Upper lobe of right lung (tissue), 1 donor: ENCODE measurements at regions not wholly inside any gene's neighbourhood (a gene's known extent, or its start where the extent isn't known, plus 50 kb on each side); places are given as distances from the start of the nearest gene placed in this dataset.
A peak's percentile ranks its signal among the peaks of the same experiment; 100 is the strongest.
"Not testable (repeated sequence)": the region's sequence is repeated elsewhere in the genome, so short reads cannot be mapped to it uniquely, and the experiment has no call there.

ENCODE experiments used
- ATAC-seq: fragments of 200-7000 bp; cut with Tn5 transposase; one replicate; pipeline ENCODE4 v1.9.1; 2020; ENCODE audit warnings: mild to moderate bottlenecking, moderate library complexity
- DNase-seq: peaks from one replicate; pipeline ENCODE4 v3.0.0-alpha.2; 2020
- H3K27ac ChIP-seq: fragments of 200-600 bp; one replicate; pipeline ENCODE4 v1.8.0; 2022
- H3K27me3 ChIP-seq: fragments of 200-600 bp; one replicate; pipeline ENCODE4 v1.8.0; 2022; ENCODE audit warnings: mild to moderate bottlenecking
- H3K36me3 ChIP-seq: fragments of 200-600 bp; one replicate; pipeline ENCODE4 v1.8.0; 2022
- H3K4me1 ChIP-seq: fragments of 200-600 bp; one replicate; pipeline ENCODE4 v1.8.0; 2022
- H3K4me3 ChIP-seq: fragments of 200-600 bp; one replicate; pipeline ENCODE4 v1.8.0; 2022; ENCODE audit warnings: mild to moderate bottlenecking
- H3K9me3 ChIP-seq: fragments of 200-600 bp; one replicate; pipeline ENCODE4 v1.8.0; 2022
- intact Hi-C: fragments of 100-400 bp; cut with DNase I; formaldehyde crosslinking; loops from one replicate; pipeline ENCODE4 v1.11.0; 2022
- TF ChIP-seq, protein P1 (sequence below): fragments of 200-600 bp; IDR thresholded peaks from one replicate; pipeline ENCODE4 v1.8.0; 2022; ENCODE audit warnings: antibody characterized with exemption
- donor health status: DM: no; HTN: yes; CAD: no; lungs with severe emphysema.

DNA sequence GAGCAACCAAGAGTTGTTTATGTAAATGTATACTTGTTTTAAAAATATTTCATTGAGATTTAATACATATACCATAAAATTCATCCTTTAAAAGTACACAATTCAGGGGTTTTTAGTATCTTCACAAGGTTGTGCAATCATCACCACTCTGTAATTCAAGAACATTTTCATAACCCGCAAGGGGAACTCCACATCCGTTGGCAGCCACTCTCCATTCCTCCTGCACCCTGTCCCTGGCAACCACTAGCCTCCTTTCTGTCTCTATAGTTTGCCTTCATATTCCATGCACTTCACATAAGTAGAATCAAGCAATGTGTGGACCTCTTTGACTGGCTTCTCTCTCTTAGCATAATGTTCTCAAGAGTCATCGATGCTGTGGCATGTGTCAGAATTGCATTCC is 104.2 kb upstream of the PDE10A start:
- H3K9me3 ChIP-seq = no peaks in the 10 kb centered on the region
- no peaks in the 10 kb centered on the region for H3K27me3 ChIP-seq
- H3K36me3 ChIP-seq = no peaks in the 10 kb centered on the region
- no peak overlapping the region for H3K4me3 ChIP-seq
- TF ChIP-seq, protein P1, sequence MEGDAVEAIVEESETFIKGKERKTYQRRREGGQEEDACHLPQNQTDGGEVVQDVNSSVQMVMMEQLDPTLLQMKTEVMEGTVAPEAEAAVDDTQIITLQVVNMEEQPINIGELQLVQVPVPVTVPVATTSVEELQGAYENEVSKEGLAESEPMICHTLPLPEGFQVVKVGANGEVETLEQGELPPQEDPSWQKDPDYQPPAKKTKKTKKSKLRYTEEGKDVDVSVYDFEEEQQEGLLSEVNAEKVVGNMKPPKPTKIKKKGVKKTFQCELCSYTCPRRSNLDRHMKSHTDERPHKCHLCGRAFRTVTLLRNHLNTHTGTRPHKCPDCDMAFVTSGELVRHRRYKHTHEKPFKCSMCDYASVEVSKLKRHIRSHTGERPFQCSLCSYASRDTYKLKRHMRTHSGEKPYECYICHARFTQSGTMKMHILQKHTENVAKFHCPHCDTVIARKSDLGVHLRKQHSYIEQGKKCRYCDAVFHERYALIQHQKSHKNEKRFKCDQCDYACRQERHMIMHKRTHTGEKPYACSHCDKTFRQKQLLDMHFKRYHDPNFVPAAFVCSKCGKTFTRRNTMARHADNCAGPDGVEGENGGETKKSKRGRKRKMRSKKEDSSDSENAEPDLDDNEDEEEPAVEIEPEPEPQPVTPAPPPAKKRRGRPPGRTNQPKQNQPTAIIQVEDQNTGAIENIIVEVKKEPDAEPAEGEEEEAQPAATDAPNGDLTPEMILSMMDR = no peak
- ATAC-seq (peak; percentile 72), DNase-seq (no peak)
- peaks cover 13% of the 10 kb centered on the region for H3K4me1 ChIP-seq
- H3K27ac ChIP-seq = peak overlapping the region; percentile 11
- intact Hi-C loops = no loop called here

DNA sequence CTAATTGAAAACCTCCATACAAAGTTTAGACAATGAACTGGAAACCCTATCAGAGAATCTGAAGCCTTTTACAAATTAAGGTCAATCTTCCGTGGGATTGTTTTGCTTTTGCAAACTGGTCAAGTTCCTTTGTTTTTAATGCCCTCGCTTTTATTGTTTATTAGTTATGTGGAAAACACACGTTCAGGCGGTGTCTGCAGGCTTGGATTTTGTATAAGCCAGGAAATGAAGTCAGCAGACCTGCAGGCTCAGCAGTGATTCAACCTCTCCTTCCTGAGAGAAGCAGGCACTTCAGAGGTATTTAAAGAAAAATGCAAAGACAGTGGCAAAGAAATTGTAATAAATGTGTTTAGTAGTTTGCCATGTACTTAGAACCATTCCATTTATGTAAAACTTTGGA is 103.4 kb upstream of the PDE10A start:
- Histone ChIP-seq H3K27ac (no peak overlapping the region), H3K4me3 (no peak overlapping the region), H3K4me1 (peaks cover 13% of the 10 kb centered on the region), H3K27me3 (no peaks in the 10 kb centered on the region), H3K36me3 (no peaks in the 10 kb centered on the region), H3K9me3 (no peaks in the 10 kb centered on the region)
- no peak for DNase-seq
- no peak for ATAC-seq
- intact Hi-C loops = no loop called here
- TF ChIP-seq, protein P1 = no peak

DNA sequence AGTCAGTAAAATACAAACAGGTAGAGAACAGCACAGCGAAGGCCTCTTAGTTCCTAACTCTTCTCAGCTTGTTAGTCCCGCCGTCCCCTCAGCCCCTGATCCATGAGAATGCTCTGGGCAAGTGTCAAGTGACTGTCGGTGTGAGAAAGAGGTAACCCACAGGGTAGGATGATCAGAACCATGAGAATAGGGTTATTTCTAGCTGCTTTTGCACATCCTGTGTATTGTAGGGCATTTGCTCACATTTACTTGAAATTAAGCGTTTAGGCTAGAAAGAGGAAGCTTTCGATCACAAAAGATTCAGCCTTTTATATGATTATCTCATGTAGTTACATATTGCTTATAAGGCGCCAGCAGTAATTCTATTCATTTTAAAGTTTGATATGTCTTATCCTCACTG is 103.0 kb upstream of the PDE10A start:
- intact Hi-C loops = no loop called here
- TF ChIP-seq, protein P1 = no peak
- no peak for DNase-seq
- H3K4me3 ChIP-seq = no peak overlapping the region
- peaks cover 13% of the 10 kb centered on the region for H3K4me1 ChIP-seq
- H3K27me3 ChIP-seq = no peaks in the 10 kb centered on the region
- H3K27ac ChIP-seq = peak overlapping the region; percentile 9
- no peaks in the 10 kb centered on the region for H3K36me3 ChIP-seq
- no peak for ATAC-seq
- H3K9me3 ChIP-seq = no peaks in the 10 kb centered on the region

DNA sequence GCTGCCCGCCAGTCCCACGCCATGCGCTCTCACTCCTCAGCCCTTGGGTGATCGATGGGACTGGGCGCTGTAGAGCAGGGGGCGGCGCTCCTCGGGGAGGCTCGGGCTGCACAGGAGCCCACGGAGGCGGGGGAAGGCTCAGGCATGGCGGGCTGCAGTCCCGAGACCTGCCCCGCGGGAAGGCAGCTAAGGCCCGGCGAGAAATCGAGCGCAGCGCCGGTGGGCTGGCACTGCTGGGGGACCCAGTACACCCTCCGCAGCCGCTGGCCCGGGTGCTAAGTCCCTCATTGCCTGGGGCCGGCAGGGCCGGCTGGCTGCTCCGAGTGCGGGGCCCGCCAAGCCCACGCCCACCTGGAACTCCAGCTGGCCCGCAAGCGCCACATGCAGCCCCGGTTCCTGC is 102.2 kb upstream of the PDE10A start:
- H3K27ac ChIP-seq, H3K27me3 ChIP-seq, H3K4me3 ChIP-seq, ATAC-seq, DNase-seq, H3K9me3 ChIP-seq, H3K36me3 ChIP-seq, intact Hi-C loops: not testable (repeated sequence)
- H3K4me1 ChIP-seq = peaks cover 13% of the 10 kb centered on the region

DNA sequence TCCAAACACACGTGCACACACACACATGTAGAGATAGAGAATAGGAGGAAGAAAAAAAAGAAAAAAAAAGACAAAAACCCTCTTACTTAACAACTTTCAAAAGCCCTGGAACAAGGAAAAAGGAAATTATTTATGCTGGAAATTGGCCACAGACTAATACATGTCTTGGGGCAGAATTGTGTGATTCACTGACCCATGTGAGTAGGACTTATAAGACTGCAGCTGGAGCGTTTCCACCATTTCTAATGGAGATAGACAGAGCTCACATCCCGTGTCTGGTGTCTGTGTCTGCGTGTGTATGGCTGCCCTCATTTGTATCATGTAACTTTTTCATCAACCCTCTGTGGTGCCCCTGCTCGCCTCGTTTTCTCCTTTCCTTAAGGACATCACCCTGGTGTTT is 99.8 kb upstream of the PDE10A start:
- no peaks in the 10 kb centered on the region for H3K9me3 ChIP-seq
- H3K27me3 ChIP-seq = no peaks in the 10 kb centered on the region
- intact Hi-C loops = no loop called here
- ATAC-seq (no peak), DNase-seq (no peak)
- no peak overlapping the region for H3K4me3 ChIP-seq
- no peak overlapping the region for H3K27ac ChIP-seq
- H3K36me3 ChIP-seq = no peaks in the 10 kb centered on the region
- peaks cover 4% of the 10 kb centered on the region for H3K4me1 ChIP-seq
- TF ChIP-seq, protein P1 = no peak

DNA sequence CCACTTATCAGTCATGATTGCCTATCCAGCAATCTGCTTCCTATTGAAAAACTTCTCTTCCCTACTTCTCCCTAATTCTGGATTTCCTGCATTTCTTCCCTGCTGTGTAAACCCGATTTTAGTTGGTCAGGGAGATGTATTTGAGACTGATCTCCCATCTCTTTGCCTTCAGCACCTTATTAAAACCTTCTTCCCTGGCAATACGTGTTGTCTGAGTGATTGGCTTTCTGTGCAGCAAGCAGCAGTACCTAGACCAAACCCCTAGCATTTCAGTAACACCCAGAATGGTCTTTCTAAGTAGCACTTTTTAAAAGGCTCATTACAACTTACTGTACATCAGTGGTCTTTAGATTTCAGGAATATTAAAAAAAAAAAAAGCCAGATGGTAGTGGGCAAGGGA is 99.1 kb upstream of the PDE10A start:
- TF ChIP-seq, protein P1 = no peak
- Histone ChIP-seq H3K27me3 (no peaks in the 10 kb centered on the region), H3K36me3 (no peaks in the 10 kb centered on the region), H3K4me3 (no peak overlapping the region), H3K4me1 (peaks cover 4% of the 10 kb centered on the region), H3K27ac (no peak overlapping the region), H3K9me3 (no peaks in the 10 kb centered on the region)
- intact Hi-C loops = no loop called here
- ATAC-seq (no peak), DNase-seq (no peak)
